ENCODE measurements at regions not wholly inside any gene's neighbourhood (a gene's known extent, or its start where the extent isn't known, plus 50 kb on each side); places are given as distances from the start of the nearest gene placed in this dataset.
"Not testable (repeated sequence)": the region's sequence is repeated elsewhere in the genome, so short reads cannot be mapped to it uniquely, and the experiment has no call there.

- DNase-seq = no peak
Observed at GRCh38 chr7:91405092-91405788, 141.0 kb downstream of the FZD1 start.

- DNase-seq = not testable (repeated sequence)
Observed at GRCh38 chr7:91405873-91406272, 141.6 kb downstream of the FZD1 start.

DNA sequence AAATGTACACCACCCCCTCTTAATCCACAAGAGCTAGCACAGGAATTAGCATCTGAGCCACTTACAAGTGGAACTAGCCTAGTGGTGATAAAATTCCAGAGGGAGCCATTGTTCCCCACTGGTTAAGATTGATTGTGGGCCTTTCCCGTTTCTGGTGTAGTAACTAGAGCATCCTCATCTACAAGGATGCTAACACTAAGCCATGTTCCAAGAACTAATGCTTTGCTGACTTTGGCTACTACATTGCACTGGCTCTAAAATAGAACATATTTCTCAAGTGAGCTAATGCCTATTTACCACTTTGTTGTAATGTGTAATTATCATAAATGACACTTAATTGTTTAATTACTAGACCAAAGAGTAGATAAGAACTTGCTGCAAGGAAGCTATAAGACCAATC is 143.7 kb downstream of the FZD1 start:
- DNase-seq = no peak

DNA sequence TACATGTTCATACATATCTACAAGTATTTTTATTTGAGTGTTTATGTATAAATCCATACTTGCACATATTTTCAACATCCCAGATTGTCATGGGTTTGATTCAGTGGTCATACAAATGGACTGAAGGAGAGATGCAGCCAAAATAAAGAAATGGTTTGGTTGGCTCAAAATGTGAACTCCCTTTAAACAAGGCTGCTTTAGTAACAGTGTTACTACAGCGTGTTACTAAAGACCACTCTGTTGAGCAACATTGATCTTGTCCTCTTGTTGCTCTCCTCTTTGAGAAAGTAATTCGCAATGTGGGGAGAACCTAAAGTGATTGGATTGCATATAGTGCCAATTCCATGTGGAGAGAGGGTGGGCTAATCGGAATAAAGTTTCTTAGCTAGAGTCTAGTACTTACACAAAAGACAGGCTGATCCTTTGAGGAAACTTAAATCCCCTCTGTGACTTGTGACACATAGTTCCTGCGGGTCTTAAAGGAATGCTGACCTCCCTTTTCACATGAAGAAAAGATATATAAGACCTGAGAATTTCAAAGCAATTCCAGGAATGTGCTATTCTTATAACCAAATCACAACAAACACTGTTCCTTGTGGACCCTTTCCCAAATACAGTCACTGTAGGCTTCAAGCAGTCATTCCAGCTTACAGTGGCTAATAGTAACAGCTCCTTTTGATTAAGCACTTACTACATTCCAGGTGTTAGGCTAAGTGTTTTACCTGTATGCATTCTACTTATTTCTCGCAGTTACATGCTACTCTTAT is 144.3 kb downstream of the FZD1 start:
- DNase-seq = no peak

DNA sequence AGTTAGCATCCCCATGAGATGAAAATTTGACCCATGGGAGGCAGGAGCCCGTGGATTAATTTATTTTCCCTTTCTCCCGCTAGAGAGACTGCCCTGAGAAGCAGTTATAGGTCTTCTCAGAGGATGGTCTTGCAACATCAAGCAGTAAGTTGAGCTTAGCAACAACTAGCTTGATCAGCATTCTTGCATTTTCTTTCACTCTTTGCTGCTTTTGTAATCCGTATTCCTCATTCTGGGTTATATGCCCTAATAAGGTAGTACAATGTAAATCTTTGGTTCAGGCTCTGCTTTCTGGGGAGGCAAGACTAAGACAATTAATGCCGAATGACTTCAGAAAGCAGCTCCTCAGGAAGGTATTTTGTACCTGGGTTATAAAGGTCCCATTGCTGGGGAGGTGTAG is 146.8 kb downstream of the FZD1 start:
- DNase-seq = no peak

- no peak for DNase-seq
Observed at GRCh38 chr7:91412298-91412697, 148.1 kb downstream of the FZD1 start.

GRCh38 chr7:91414734-91415133 is 150.5 kb downstream of the FZD1 start:
- DNase-seq = no peak

- no peak for DNase-seq
Observed at GRCh38 chr7:91416155-91416865, 152.1 kb downstream of the FZD1 start.

- DNase-seq = no peak
Observed at GRCh38 chr7:91420606-91421005, 156.4 kb downstream of the FZD1 start.

- no peak for DNase-seq
Observed at GRCh38 chr7:91421018-91421417, 156.8 kb downstream of the FZD1 start.

DNA sequence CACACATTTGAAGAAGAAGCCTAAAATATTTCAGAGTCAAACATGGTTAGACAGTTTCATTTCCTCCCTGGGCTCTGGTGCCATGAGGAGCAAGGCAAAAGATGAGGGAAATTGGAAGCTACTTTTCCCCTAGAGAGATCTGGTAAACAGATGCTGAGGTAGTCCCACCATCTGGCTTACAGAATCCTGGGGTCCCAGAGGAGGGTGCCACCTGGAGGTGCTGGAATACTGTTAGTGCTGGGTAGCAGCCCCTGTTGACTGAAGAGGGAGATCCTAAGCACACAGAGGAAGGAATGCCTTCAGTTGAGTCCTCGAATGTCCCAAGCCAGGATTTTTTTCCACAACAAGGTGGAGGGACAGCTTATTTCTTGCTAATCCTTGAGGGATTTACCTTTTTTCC is 160.1 kb downstream of the FZD1 start:
- DNase-seq = no peak

DNA sequence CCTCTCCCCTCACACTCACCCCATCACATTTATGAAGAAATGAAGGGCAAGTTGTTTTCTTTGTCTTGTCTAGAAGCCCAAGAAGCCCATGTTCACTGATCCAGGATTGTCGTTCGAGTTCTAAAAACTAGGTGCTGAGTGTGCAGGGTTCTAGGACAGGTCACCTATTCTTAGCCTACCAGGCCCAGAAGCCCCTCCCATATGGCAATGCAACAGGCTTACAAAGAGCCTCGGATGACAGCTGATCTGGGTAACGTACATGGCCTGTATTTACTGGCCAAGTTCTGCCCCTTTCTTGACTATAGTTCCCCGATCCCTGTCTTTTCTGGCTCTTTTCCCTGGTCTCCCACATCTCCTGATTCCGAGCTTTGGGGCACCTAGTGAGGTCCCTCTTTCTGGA is 160.9 kb downstream of the FZD1 start:
- DNase-seq = no peak

- DNase-seq = no peak
Observed at GRCh38 chr7:91427051-91427450, 162.8 kb downstream of the FZD1 start.

DNA sequence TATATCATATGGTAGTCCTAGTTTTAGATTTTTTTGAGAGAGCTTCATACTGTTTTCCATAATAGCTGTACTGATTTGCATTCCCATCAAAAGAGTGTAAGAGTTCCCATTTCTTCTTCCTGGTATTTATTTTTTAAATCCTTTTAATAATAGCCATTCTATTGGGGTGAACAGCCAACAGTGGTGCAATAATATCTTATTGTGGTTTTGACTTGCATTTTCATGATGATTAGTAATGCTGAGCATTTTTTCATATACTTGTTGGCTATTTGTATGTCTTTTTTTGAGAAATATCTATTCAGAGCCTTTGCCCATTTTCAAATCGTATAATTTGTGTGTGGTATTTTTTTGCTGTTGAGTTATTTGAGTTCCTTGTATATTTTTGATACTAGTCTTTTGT is 167.4 kb downstream of the FZD1 start:
- no peak for DNase-seq

GRCh38 chr7:91434836-91435235 is 170.6 kb downstream of the FZD1 start:
- DNase-seq = no peak

- DNase-seq = no peak
Observed at GRCh38 chr7:91435381-91436059, 171.3 kb downstream of the FZD1 start.

DNA sequence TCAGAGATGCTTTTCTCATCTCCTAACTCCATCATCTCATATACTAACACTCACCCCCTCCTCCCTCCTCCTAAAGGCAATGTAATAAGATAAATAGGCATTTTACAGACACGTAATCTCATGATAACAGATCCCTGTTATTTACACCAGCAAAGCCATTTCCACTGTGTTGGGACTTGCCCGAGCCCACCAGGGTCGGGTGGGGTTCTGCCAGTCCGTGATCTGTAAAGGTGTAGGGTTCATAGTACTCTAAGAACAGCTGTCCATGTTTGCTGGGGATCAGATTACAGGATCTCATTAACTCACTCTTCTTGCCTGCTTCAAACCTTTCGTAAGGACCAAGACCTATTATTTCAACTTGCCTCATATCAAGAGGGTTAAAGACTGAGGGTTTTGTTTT is 172.4 kb downstream of the FZD1 start:
- no peak for DNase-seq

DNA sequence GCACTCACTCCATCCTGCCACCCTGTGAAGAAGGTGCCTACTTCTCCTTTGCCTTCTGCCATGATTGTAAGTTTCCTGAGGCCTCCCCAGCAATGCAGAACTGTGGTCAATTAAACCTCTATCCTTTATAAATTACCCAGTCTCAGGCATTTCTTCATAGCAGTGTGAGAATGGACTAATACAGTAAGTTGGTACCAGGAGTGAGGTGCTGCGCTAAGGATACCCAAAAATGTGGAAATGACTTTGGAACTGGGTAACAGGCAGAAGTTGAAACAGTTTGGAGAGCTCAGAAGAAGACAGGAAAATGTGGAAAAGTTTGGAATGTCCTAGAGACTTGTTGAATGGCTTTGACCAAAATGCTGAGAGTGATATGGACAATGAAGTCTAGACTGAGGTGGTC is 176.0 kb downstream of the FZD1 start:
- DNase-seq = not testable (repeated sequence)

- no peak for DNase-seq
Observed at GRCh38 chr7:91443862-91444261, 179.6 kb downstream of the FZD1 start.

DNA sequence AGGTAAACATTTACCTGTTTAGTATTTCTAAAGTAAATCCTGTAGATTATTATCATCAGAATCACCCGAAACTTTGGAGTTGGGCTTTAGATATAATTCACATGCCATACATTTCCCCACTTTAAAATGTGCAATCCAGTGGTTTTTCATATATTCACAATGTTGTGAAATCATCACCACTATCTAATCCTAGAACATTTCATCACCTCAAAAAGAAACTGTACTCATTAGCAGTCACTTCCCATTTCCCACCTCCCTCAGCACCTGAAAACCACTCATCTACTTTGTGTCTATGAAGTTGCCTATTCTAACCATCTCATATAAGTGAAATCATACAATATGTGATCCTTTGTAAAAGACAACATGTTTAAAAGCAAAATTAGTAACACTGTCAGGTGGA is 182.6 kb downstream of the FZD1 start:
- DNase-seq = no peak

- no peak for DNase-seq
Observed at GRCh38 chr7:91455411-91455810, 191.2 kb downstream of the FZD1 start.

DNA sequence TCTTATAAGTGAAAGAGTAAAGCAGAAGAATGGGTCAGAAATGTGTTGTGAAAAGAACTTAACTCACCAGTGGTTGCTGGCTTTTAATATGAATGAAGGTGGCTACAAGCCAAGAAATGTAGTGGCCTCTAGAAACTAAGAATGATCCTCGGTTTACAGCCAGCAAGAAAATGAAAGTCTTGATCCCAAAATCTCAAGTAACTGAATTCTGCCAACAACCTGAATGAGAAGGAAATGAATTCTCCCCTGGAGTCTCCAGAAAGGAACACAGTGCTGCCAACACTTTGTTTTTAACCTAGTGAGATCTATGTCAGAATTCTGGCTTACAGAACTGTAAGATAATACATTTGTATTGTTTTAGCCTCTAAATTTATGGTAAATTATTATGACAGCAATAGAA is 193.0 kb downstream of the FZD1 start:
- DNase-seq = no peak

DNA sequence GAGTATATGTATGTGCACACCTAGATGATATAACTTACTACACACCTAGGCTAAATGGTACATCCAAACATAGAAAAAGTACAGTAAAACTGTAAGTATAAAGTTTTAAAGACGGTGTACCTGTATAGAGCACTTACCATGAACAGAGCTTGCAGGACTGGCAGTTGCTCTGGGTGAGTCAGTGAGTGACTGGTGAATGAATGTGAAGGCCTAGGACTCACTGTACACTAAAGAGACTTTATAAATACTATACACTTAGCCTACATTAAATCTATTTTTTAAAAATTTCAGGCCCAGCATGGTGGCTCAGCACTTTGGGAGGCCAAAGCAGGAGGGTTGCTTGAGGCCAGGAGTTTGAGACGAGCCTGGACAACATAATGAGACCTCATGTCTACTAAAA is 195.3 kb downstream of the FZD1 start:
- no peak for DNase-seq
